ENCODE measurements at regions not wholly inside any gene's neighbourhood (a gene's known extent, or its start where the extent isn't known, plus 50 kb on each side); places are given as distances from the start of the nearest gene placed in this dataset.
"Not testable (repeated sequence)": the region's sequence is repeated elsewhere in the genome, so short reads cannot be mapped to it uniquely, and the experiment has no call there.

DNA sequence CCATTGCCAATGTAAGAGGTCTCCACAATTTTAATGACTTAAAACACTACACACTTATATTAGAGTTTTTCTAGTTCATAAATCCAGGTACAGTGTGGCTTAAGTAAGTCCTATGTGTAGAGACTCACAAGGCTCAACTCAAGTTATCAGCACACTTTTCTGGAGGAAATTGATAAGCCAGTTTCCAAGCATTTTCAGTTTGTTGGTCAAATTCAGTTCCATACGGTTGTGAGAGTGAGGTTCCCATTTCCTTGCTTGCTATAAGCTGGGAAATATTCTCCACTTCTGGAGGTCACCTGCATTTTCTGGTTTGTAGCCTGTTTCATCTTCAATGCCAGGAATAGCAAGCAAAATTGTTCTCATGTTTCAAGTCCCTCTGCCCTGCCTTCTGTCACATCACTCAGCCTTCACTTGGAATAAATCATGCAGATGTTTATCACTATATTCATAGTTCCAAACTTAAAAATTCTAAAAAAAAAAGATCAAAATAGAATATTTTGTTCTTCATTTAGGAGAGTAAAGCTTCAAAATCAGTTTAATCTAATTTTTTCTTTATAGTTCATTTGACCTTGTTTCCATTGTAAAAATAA is 1137.5 kb upstream of the INTU start:
- no peaks in the 10 kb centered on the region for H3K4me1 ChIP-seq (ENCODE audit: control insufficient read depth in 3 of 3, insufficient read depth in 3 of 3, low read length in 3 of 3)
- no peak overlapping the region for H3K9ac ChIP-seq (ENCODE audit: low read depth in 1 of 3, low read length in 3 of 3)
- H3K36me3 ChIP-seq (ENCODE audit: control insufficient read depth in 3 of 3, insufficient read depth in 3 of 3, low read length in 3 of 3), result no peaks in the 10 kb centered on the region
- H3K27ac ChIP-seq (ENCODE audit: low read depth, low read length), result no peak overlapping the region
- no peaks in the 10 kb centered on the region for H3K27me3 ChIP-seq (ENCODE audit: control insufficient read depth in 3 of 3, insufficient read depth in 3 of 3, low read length in 3 of 3)
- no peaks in the 10 kb centered on the region for H3K9me3 ChIP-seq (ENCODE audit: control insufficient read depth in 3 of 3, low read length in 3 of 3)
- no peak overlapping the region for H3K4me3 ChIP-seq (ENCODE audit: low read length in 3 of 3)

DNA sequence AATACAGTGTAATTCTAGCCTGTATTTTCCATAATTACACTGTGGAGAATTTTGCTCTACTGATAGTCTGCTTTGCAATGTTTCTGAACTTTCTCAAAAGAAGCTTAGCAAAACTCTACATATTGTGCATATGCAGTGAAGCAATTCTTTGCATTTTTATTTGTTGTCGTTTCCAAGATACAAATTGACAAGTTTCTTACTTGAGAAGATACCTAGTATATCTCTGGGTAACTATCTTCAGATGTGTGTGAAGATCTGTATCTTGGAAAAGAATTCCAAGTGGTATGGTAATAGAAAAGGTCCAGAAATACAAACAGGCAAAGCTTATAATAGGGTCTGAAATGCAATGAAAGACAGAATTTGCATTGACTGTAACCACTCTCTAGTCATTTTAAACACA is 1119.8 kb upstream of the INTU start:
- no peak overlapping the region for H3K4me3 ChIP-seq (ENCODE audit: low read length in 3 of 3)
- H3K4me1 ChIP-seq (ENCODE audit: control insufficient read depth in 3 of 3, insufficient read depth in 3 of 3, low read length in 3 of 3), result no peaks in the 10 kb centered on the region
- no peaks in the 10 kb centered on the region for H3K27me3 ChIP-seq (ENCODE audit: control insufficient read depth in 3 of 3, insufficient read depth in 3 of 3, low read length in 3 of 3)
- no peaks in the 10 kb centered on the region for H3K36me3 ChIP-seq (ENCODE audit: control insufficient read depth in 3 of 3, insufficient read depth in 3 of 3, low read length in 3 of 3)
- H3K9me3 ChIP-seq (ENCODE audit: control insufficient read depth in 3 of 3, low read length in 3 of 3), result no peaks in the 10 kb centered on the region
- no peak overlapping the region for H3K9ac ChIP-seq (ENCODE audit: low read depth in 1 of 3, low read length in 3 of 3)
- no peak overlapping the region for H3K27ac ChIP-seq (ENCODE audit: low read depth, low read length)

DNA sequence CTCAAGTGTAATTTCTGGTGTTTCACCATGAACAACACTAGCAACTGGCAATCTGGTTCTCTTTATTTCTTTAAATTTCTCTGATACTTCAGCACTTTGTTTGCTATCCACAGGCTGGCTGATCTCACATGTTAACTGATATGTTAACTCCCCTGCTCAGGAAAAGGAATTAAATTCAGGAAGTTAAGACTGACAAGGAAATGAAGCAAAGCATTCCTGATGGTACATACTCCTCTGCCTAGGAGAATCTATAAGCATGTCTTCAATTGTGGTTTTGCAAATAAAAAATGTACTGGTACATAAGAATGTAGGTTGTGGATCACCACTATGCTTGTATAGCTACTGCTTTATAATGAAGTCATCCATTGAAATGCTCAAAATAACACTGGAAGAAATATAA is 1119.2 kb upstream of the INTU start:
- Histone ChIP-seq H3K27me3 (ENCODE audit: control insufficient read depth in 3 of 3, insufficient read depth in 3 of 3, low read length in 3 of 3) (no peaks in the 10 kb centered on the region), H3K36me3 (ENCODE audit: control insufficient read depth in 3 of 3, insufficient read depth in 3 of 3, low read length in 3 of 3) (no peaks in the 10 kb centered on the region), H3K4me3 (ENCODE audit: low read length in 3 of 3) (no peak overlapping the region), H3K27ac (ENCODE audit: low read depth, low read length) (no peak overlapping the region), H3K4me1 (ENCODE audit: control insufficient read depth in 3 of 3, insufficient read depth in 3 of 3, low read length in 3 of 3) (no peaks in the 10 kb centered on the region), H3K9me3 (ENCODE audit: control insufficient read depth in 3 of 3, low read length in 3 of 3) (no peaks in the 10 kb centered on the region), H3K9ac (ENCODE audit: low read depth in 1 of 3, low read length in 3 of 3) (no peak overlapping the region)

DNA sequence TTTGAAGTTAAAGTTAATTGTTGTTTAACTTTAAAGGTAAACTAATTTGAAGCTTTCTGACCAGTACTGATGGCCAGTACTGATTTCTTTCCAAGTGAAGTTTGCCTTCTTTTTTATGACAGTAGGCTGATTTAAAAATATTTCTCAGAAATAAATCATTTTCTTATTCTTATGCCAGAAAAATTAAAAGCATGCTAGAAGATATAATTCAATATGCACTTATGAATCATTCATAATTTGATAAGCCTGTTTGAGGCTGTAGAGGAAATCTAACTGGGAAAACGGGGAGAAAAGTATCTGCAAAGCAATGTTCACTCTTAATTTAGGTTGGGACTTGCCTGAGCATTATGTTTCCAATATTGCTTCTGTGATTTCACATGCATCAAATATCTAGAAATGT is 1112.0 kb upstream of the INTU start:
- H3K9ac ChIP-seq (ENCODE audit: low read depth in 1 of 3, low read length in 3 of 3), result no peak overlapping the region
- no peaks in the 10 kb centered on the region for H3K4me1 ChIP-seq (ENCODE audit: control insufficient read depth in 3 of 3, insufficient read depth in 3 of 3, low read length in 3 of 3)
- no peaks in the 10 kb centered on the region for H3K9me3 ChIP-seq (ENCODE audit: control insufficient read depth in 3 of 3, low read length in 3 of 3)
- no peaks in the 10 kb centered on the region for H3K36me3 ChIP-seq (ENCODE audit: control insufficient read depth in 3 of 3, insufficient read depth in 3 of 3, low read length in 3 of 3)
- H3K27ac ChIP-seq (ENCODE audit: low read depth, low read length), result no peak overlapping the region
- H3K4me3 ChIP-seq (ENCODE audit: low read length in 3 of 3), result no peak overlapping the region
- no peaks in the 10 kb centered on the region for H3K27me3 ChIP-seq (ENCODE audit: control insufficient read depth in 3 of 3, insufficient read depth in 3 of 3, low read length in 3 of 3)

DNA sequence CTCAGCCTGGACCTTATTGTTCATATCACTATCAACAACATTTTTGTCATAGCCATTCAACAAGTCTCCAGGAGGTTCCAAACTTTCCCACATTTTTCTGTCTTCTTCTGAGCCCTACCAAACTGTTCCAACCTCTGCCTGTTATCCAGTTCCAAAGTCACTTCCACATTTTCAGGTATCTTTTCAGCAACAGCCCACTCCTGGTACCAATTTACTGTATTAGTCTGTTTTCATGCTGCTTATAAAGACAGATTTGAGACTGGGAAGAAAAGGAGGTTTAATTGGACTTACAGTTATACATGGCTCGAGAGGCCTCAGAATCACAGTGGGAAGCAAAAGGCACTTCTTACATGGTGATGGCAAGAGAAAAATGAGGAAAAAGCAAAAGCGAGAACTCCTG is 1107.4 kb upstream of the INTU start:
- H3K27me3 ChIP-seq (ENCODE audit: control insufficient read depth in 3 of 3, insufficient read depth in 3 of 3, low read length in 3 of 3); H3K4me3 ChIP-seq (ENCODE audit: low read length in 3 of 3); H3K4me1 ChIP-seq (ENCODE audit: control insufficient read depth in 3 of 3, insufficient read depth in 3 of 3, low read length in 3 of 3); H3K36me3 ChIP-seq (ENCODE audit: control insufficient read depth in 3 of 3, insufficient read depth in 3 of 3, low read length in 3 of 3); H3K9me3 ChIP-seq (ENCODE audit: control insufficient read depth in 3 of 3, low read length in 3 of 3); H3K9ac ChIP-seq (ENCODE audit: low read depth in 1 of 3, low read length in 3 of 3); H3K27ac ChIP-seq (ENCODE audit: low read depth, low read length): not testable (repeated sequence)

DNA sequence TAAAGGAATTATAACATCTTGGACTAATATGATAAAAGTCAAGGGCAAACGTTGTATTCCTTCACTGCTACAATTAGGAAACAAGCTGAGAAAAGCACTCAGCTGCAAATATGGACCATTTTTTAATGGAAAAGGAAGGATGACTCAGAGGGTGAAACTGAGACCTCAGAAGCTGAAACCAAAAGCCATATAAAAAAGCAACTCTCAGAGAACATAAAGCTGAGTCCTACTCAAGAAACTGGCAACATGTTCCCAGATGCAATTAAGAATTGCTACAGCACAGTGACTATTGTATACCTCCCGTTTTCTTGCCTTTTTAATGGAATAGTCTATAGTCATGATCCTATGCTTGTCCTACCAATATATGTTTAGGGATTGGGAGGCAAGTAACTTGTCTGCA is 1106.4 kb upstream of the INTU start:
- H3K36me3 ChIP-seq (ENCODE audit: control insufficient read depth in 3 of 3, insufficient read depth in 3 of 3, low read length in 3 of 3), result no peaks in the 10 kb centered on the region
- H3K9me3 ChIP-seq (ENCODE audit: control insufficient read depth in 3 of 3, low read length in 3 of 3), result peaks cover 0 to 4% (median 3%) of the 10 kb centered on the region in 3 donors
- H3K4me1 ChIP-seq (ENCODE audit: control insufficient read depth in 3 of 3, insufficient read depth in 3 of 3, low read length in 3 of 3), result no peaks in the 10 kb centered on the region
- no peak overlapping the region for H3K9ac ChIP-seq (ENCODE audit: low read depth in 1 of 3, low read length in 3 of 3)
- H3K27me3 ChIP-seq (ENCODE audit: control insufficient read depth in 3 of 3, insufficient read depth in 3 of 3, low read length in 3 of 3), result no peaks in the 10 kb centered on the region
- no peak overlapping the region for H3K4me3 ChIP-seq (ENCODE audit: low read length in 3 of 3)
- no peak overlapping the region for H3K27ac ChIP-seq (ENCODE audit: low read depth, low read length)

DNA sequence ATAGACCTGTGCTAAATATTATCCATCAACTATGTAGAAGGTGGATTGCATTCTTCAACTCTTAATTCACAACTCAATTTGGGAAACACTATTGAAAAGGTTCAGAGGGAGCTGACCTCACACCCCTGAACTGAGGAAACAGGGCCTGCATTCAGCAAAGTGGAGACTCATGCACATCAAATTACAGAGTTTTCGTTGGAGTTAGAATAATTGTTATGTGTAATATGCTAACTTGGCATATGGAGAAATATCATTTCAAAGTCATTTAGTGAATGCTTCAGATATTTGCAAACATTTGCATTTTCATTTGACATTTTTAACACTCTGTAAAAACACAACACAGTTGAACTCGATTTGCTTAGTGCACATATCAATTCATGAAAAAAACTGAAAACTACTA is 1102.8 kb upstream of the INTU start:
- H3K27me3 ChIP-seq (ENCODE audit: control insufficient read depth in 3 of 3, insufficient read depth in 3 of 3, low read length in 3 of 3), result no peaks in the 10 kb centered on the region
- H3K4me3 ChIP-seq (ENCODE audit: low read length in 3 of 3), result no peak overlapping the region
- H3K27ac ChIP-seq (ENCODE audit: low read depth, low read length), result no peak overlapping the region
- H3K9ac ChIP-seq (ENCODE audit: low read depth in 1 of 3, low read length in 3 of 3), result no peak overlapping the region
- no peaks in the 10 kb centered on the region for H3K36me3 ChIP-seq (ENCODE audit: control insufficient read depth in 3 of 3, insufficient read depth in 3 of 3, low read length in 3 of 3)
- H3K4me1 ChIP-seq (ENCODE audit: control insufficient read depth in 3 of 3, insufficient read depth in 3 of 3, low read length in 3 of 3), result peaks cover 0 to 5% (median 0%) of the 10 kb centered on the region in 3 donors
- peaks cover 0 to 4% (median 3%) of the 10 kb centered on the region in 3 donors for H3K9me3 ChIP-seq (ENCODE audit: control insufficient read depth in 3 of 3, low read length in 3 of 3)

DNA sequence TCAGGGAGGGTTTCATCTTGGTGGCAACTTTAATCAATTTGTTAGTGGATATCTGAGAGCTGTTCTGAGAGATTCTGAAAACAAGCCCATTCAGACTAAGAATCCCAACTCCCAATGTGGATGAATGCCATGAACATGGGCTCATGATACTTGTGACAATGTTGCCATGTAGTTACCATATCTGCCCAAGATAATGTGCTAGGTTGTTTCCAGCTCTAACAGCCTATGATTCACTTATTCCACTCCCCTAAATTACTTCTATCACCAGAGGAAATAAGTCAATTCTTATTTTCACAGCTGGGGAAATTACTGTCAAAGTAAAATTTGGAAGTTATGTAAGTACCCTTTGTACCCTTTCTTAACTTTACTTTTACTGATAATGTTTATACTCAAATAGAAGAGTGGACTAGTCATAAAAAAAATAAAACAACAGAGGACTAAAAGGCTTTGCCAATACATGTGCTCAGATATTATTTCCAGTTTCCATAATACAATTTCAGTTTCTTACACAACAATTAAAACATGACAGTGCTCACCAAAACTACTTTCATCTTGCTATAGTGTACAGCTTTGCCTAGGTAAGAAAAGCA is 1101.7 kb upstream of the INTU start:
- Histone ChIP-seq H3K27ac (ENCODE audit: low read depth, low read length) (no peak overlapping the region), H3K27me3 (ENCODE audit: control insufficient read depth in 3 of 3, insufficient read depth in 3 of 3, low read length in 3 of 3) (no peaks in the 10 kb centered on the region), H3K36me3 (ENCODE audit: control insufficient read depth in 3 of 3, insufficient read depth in 3 of 3, low read length in 3 of 3) (no peaks in the 10 kb centered on the region), H3K4me3 (ENCODE audit: low read length in 3 of 3) (no peak overlapping the region), H3K4me1 (ENCODE audit: control insufficient read depth in 3 of 3, insufficient read depth in 3 of 3, low read length in 3 of 3) (peaks cover 0 to 5% (median 0%) of the 10 kb centered on the region in 3 donors), H3K9ac (ENCODE audit: low read depth in 1 of 3, low read length in 3 of 3) (no peak overlapping the region), H3K9me3 (ENCODE audit: control insufficient read depth in 3 of 3, low read length in 3 of 3) (peaks cover 0 to 3% (median under 1%) of the 10 kb centered on the region in 3 donors)

DNA sequence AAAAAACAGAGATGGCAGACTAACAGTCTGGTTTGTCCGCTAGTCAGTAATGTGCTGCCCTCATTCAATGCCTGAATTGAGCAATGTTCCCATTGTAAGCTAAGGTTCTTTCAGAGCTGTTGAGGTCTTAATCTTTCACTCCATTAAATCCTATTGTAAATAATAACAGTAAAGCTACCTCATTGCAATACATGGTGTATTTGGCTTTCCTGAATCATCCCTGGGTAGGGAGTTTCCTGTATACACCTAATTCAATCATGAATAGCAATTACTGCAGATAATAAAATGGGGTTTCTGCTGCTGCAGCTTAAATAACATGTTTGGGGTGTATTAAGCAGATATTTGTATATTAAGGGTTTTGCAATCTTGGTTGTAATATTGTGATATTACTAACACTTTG is 1100.2 kb upstream of the INTU start:
- Histone ChIP-seq H3K9me3 (ENCODE audit: control insufficient read depth in 3 of 3, low read length in 3 of 3) (no peaks in the 10 kb centered on the region), H3K27ac (ENCODE audit: low read depth, low read length) (no peak overlapping the region), H3K4me3 (ENCODE audit: low read length in 3 of 3) (no peak overlapping the region), H3K36me3 (ENCODE audit: control insufficient read depth in 3 of 3, insufficient read depth in 3 of 3, low read length in 3 of 3) (no peaks in the 10 kb centered on the region), H3K4me1 (ENCODE audit: control insufficient read depth in 3 of 3, insufficient read depth in 3 of 3, low read length in 3 of 3) (peaks cover 0 to 5% (median 0%) of the 10 kb centered on the region in 3 donors), H3K27me3 (ENCODE audit: control insufficient read depth in 3 of 3, insufficient read depth in 3 of 3, low read length in 3 of 3) (no peaks in the 10 kb centered on the region), H3K9ac (ENCODE audit: low read depth in 1 of 3, low read length in 3 of 3) (no peak overlapping the region)

DNA sequence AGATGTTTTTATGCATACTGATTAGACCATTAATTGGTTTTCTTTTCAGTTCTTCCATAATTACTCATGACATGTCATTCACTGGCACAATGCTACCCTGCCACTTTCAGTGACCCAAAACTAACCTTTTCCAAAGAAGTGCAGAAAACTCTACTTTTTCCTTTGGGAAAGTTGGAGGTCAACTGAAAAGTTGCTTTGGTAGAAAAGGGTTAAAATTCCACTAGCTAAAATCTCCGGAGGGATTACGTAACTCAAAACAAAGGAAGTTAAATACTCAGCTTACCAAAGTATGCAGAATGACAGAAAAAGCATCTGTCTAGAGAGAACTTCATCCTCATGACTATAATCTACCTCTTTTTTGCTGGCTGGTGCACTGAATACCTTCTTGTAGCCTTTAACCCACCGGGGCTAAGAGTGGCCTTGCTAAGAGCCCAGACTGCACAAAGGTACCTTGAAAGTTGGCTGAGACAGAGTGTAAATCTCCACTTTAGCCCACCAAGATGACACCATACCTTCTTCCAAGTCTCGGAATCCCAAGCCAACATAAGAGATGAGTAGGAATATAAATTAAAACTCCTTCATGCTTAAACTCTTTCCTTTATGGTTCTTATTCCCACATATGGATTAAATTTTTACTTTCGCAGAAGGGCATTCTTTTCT is 1099.5 kb upstream of the INTU start:
- Histone ChIP-seq H3K36me3 (ENCODE audit: control insufficient read depth in 3 of 3, insufficient read depth in 3 of 3, low read length in 3 of 3) (no peaks in the 10 kb centered on the region), H3K4me1 (ENCODE audit: control insufficient read depth in 3 of 3, insufficient read depth in 3 of 3, low read length in 3 of 3) (peaks cover 0 to 5% (median 0%) of the 10 kb centered on the region in 3 donors), H3K9ac (ENCODE audit: low read depth in 1 of 3, low read length in 3 of 3) (no peak overlapping the region), H3K4me3 (ENCODE audit: low read length in 3 of 3) (no peak overlapping the region), H3K27me3 (ENCODE audit: control insufficient read depth in 3 of 3, insufficient read depth in 3 of 3, low read length in 3 of 3) (no peaks in the 10 kb centered on the region), H3K9me3 (ENCODE audit: control insufficient read depth in 3 of 3, low read length in 3 of 3) (no peaks in the 10 kb centered on the region), H3K27ac (ENCODE audit: low read depth, low read length) (no peak overlapping the region)
